Lower leg skin (tissue), 3 donors: ENCODE measurements at regions not wholly inside any gene's neighbourhood (a gene's known extent, or its start where the extent isn't known, plus 50 kb on each side); places are given as distances from the start of the nearest gene placed in this dataset.

Experiments used
- CTCF ChIP-seq, 3 donors: fragments of 450-650 bp; IDR thresholded peaks; one replicate each; pipeline ENCODE4 v1.5.1; 2016; ENCODE audit warnings: antibody characterized with exemption in 3 of 3, mild to moderate bottlenecking in 3 of 3, moderate library complexity in 2 of 3
- POLR2A ChIP-seq, 2 donors: fragments of 450-650 bp; IDR thresholded peaks; one replicate each; pipeline ENCODE4 v1.6.1; 2016 to 2017; ENCODE audit warnings: antibody characterized with exemption in 2 of 2, mild to moderate bottlenecking in 1 of 2, moderate library complexity in 1 of 2

- TF ChIP-seq CTCF (IDR thresholded peaks at IDR 0.05) (no peak), POLR2A (IDR thresholded peaks at IDR 0.05) (no peak)
Observed at GRCh38 chr3:73787620-73788019, 162.9 kb upstream of the PDZRN3 start.
